ENCODE measurements at regions not wholly inside any gene's neighbourhood (a gene's known extent, or its start where the extent isn't known, plus 50 kb on each side); places are given as distances from the start of the nearest gene placed in this dataset.

DNA sequence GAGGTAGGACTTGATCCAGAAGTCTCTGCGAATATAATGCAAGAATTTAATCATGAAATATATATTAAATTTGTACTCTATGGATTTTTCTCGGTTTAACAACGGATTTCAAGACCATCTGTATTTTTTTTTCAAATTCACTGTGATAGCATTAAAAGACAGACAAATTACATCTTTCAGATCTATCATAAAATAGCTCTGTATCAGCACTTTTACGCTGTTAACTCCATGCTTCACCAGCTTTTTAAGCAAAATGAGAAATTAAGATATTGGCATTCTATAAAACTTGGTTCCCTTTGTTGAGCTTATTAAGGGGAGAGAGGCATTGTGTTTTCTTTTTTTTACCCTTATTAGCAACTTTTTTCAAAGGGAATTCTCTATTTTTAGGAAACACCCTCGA, 1377.6 kb upstream of the NXPH2 start:
- TF ChIP-seq, protein P1, sequence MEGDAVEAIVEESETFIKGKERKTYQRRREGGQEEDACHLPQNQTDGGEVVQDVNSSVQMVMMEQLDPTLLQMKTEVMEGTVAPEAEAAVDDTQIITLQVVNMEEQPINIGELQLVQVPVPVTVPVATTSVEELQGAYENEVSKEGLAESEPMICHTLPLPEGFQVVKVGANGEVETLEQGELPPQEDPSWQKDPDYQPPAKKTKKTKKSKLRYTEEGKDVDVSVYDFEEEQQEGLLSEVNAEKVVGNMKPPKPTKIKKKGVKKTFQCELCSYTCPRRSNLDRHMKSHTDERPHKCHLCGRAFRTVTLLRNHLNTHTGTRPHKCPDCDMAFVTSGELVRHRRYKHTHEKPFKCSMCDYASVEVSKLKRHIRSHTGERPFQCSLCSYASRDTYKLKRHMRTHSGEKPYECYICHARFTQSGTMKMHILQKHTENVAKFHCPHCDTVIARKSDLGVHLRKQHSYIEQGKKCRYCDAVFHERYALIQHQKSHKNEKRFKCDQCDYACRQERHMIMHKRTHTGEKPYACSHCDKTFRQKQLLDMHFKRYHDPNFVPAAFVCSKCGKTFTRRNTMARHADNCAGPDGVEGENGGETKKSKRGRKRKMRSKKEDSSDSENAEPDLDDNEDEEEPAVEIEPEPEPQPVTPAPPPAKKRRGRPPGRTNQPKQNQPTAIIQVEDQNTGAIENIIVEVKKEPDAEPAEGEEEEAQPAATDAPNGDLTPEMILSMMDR (IDR thresholded peaks at IDR 0.05; ENCODE audit: insufficient read depth, low read length, poor library complexity, severe bottlenecking) = no peak
- no peak for TF ChIP-seq EZH2phosphoT487 (conservative IDR thresholded peaks at IDR 0.05; ENCODE audit: low read length)
